CD4-positive, alpha-beta memory T cell (primary cell): ENCODE measurements at regions not wholly inside any gene's neighbourhood (a gene's known extent, or its start where the extent isn't known, plus 50 kb on each side); places are given as distances from the start of the nearest gene placed in this dataset.

Source experiments
- CTCF ChIA-PET: fragments of 350-600 bp; sonication (Branson Sonifier 250); formaldehyde crosslinking; loops from one replicate; lab custom pipeline; 2021; ENCODE audit warnings: inconsistent platforms; ENCODE audit not compliant: partially characterized antibody; lab: Charles Lee
- POLR2A ChIA-PET: fragments of 350-600 bp; sonication (Branson Sonifier 250); formaldehyde crosslinking; loops from one replicate; lab custom pipeline; 2021; ENCODE audit not compliant: partially characterized antibody; lab: Charles Lee
- DNase-seq, 5 donors: peaks; one replicate each; pipeline versions ENCODE4 v3.0.0 to v3.0.0-alpha.2; 2020 to 2022; ENCODE audit warnings: mixed read lengths in 1 of 5
- H3K27ac ChIP-seq: one replicate; pipeline ENCODE4 v1.7.0; 2013; ENCODE audit warnings: low read depth, low read length
- H3K27me3 ChIP-seq: 2 replicates; pipeline ENCODE4 v1.7.0; 2013; ENCODE audit warnings: mild to moderate bottlenecking, low read length, moderate library complexity; ENCODE audit not compliant: insufficient read depth
- H3K36me3 ChIP-seq: 2 replicates; pipeline ENCODE4 v1.7.0; 2013; ENCODE audit warnings: mild to moderate bottlenecking, low read length, moderate library complexity; ENCODE audit not compliant: insufficient read depth
- H3K4me1 ChIP-seq: 2 replicates; pipeline ENCODE4 v1.7.0; 2013; ENCODE audit warnings: mild to moderate bottlenecking, low read length, moderate library complexity; ENCODE audit not compliant: insufficient read depth
- H3K4me3 ChIP-seq, 2 donors: one replicate each; pipeline ENCODE4 v1.7.0; 2013; ENCODE audit warnings: low read length in 2 of 2, mild to moderate bottlenecking in 1 of 2
- H3K9me3 ChIP-seq, 2 donors: one replicate each; pipeline ENCODE4 v1.7.0; 2013; ENCODE audit warnings: low read length in 2 of 2, control low read depth in 1 of 2; ENCODE audit not compliant: control insufficient read depth in 1 of 2
- H3K27ac Mint-ChIP-seq, 7 donors: one replicate each; pipeline ENCODE4 v1.8.0; 2020 to 2021; ENCODE audit warnings: mixed read lengths in 7 of 7, mild to moderate bottlenecking in 6 of 7, inconsistent platforms in 3 of 7, moderate library complexity in 3 of 7
- H3K27me3 Mint-ChIP-seq, 2 donors: one replicate each; pipeline ENCODE4 v1.8.0; 2020 to 2021; ENCODE audit warnings: mixed read lengths in 2 of 2
- H3K36me3 Mint-ChIP-seq, 2 donors: one replicate each; pipeline ENCODE4 v1.8.0; 2020 to 2021; ENCODE audit warnings: mixed read lengths in 2 of 2, inconsistent platforms in 1 of 2, mild to moderate bottlenecking in 1 of 2
- H3K4me1 Mint-ChIP-seq, 4 donors: one replicate each; pipeline ENCODE4 v1.8.0; 2020 to 2021; ENCODE audit warnings: mixed read lengths in 4 of 4, mild to moderate bottlenecking in 1 of 4
- H3K4me3 Mint-ChIP-seq, 8 donors: one replicate each; pipeline ENCODE4 v1.8.0; 2020 to 2021; ENCODE audit warnings: mixed read lengths in 8 of 8, mild to moderate bottlenecking in 7 of 8, moderate library complexity in 6 of 8, inconsistent platforms in 3 of 8
- H3K9me3 Mint-ChIP-seq, 8 donors: one replicate each; pipeline ENCODE4 v1.8.0; 2020 to 2021; ENCODE audit warnings: mixed read lengths in 8 of 8, mild to moderate bottlenecking in 5 of 8, inconsistent platforms in 3 of 8, moderate library complexity in 1 of 8
- intact Hi-C: fragments of 100-400 bp; cut with micrococcal nuclease; formaldehyde crosslinking; loops from one replicate; pipeline ENCODE4 v1.15.1; 2023

DNA sequence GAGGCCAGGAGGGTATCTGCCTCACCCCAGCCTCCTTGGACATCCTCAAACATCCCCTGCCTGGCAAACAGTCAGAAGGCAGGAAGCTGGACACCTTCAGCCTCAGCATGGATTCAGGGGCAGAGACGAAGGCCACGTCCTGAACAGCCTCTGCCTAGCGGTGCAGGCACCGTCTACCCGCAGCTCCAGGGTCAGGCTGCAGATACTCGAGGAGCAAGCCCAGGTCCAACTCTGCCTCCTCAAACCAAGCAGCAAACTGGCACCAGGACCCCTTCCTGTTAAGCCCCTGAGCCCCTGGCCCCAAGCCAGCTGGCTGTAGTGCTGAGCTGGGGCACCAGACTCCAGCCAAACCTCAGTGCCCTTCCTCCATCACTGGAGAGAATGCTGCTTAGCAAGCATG is 494.7 kb downstream of the NPHP4 start:
- no peak for DNase-seq
- peaks cover 0 to 5% (median 0%) of the 10 kb centered on the region in 8 donors for H3K9me3 Mint-ChIP-seq
- H3K4me3 Mint-ChIP-seq: no peak overlapping the region
- no peaks in the 10 kb centered on the region for H3K27me3 ChIP-seq
- H3K4me1 ChIP-seq: no peaks in the 10 kb centered on the region
- H3K36me3 Mint-ChIP-seq: no peaks in the 10 kb centered on the region
- intact Hi-C loops: no loop called here
- CTCF ChIA-PET: no interaction called here
- H3K36me3 ChIP-seq: no peaks in the 10 kb centered on the region
- H3K9me3 ChIP-seq: no peaks in the 10 kb centered on the region
- POLR2A ChIA-PET: no interaction called here
- no peak overlapping the region for H3K27ac Mint-ChIP-seq
- H3K4me1 Mint-ChIP-seq: no peaks in the 10 kb centered on the region
- peaks cover 6 to 10% of the 10 kb centered on the region in 2 donors for H3K27me3 Mint-ChIP-seq
- H3K4me3 ChIP-seq: no peak overlapping the region
- no peak overlapping the region for H3K27ac ChIP-seq

DNA sequence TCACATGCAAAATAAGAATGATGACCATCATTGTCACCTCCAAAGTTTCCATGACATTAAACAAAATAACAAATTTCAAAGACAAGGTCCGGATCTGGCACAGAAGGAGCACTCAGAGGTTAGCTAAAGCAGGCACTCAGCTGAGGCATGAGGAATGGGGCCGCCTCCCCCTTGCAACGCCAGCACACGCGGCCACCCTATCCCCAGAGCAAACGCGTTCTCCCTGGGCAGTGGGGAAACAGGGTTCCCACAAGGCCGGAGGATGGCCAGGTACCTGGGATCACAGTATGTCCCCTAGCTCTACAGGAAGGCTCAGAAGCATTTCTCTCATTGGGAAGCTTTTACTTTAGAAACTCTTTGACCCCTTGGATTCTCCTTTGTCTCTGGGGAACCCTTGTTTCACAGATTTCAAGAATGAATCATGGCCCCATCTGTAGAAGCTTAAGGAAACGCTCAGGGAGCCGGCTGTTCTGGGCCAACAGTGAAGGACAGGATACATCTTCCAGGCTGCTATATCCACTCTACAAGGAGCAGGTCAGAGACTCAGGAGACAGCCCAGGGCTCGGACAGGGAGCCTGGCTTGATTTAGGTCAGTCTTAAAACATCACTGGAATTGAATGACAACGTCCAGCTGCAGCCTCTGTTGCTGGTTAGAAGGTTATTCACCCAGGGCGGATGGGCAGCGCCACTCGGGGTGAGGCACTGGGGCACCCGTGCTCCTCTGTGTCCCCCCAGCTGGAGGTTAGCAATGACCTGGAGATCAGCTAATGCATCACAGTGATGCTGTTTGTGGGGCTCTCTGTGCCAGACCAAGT is 496.4 kb downstream of the NPHP4 start:
- Mint-ChIP-seq H3K27me3 (peaks cover 3 to 10% of the 10 kb centered on the region in 2 donors), H3K27ac (no peak overlapping the region), H3K36me3 (no peaks in the 10 kb centered on the region), H3K9me3 (peaks cover 0 to 5% (median 0%) of the 10 kb centered on the region in 8 donors), H3K4me1 (no peaks in the 10 kb centered on the region), H3K4me3 (no peak overlapping the region)
- no peak for DNase-seq
- ChIA-PET CTCF (interaction anchor here (1.6 to 1.9 kb wide), 2 partner anchors 14 to 19 kb away, joined by 4 to 6 read pairs; no protein-coding TSS in a partner anchor), POLR2A (no interaction called here)
- intact Hi-C loops: no loop called here
- H3K9me3 ChIP-seq: no peaks in the 10 kb centered on the region
- H3K4me1 ChIP-seq: no peaks in the 10 kb centered on the region
- no peak overlapping the region for H3K4me3 ChIP-seq
- H3K27me3 ChIP-seq: no peaks in the 10 kb centered on the region
- H3K36me3 ChIP-seq: no peaks in the 10 kb centered on the region
- H3K27ac ChIP-seq: no peak overlapping the region

DNA sequence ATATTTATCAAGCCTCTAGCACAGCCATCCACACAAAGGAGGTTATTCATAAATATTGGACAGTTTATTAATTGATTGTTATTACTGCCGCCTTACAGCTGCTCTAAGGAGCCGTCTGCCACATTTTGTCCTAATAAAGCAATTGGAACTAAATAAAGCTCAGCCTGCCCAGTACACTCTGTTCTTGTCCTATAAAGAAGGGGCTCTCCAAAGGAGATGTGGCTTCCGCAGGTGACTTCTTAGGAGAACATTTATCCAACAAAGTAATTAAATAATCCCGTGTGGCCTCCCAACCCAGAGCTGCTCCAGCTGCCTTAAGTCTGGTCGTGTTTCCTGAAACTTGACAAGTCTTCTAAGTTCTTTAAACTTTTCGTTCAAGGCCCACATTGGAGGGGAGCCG is 497.7 kb downstream of the NPHP4 start:
- Mint-ChIP-seq H3K27me3 (peaks cover 6 to 10% of the 10 kb centered on the region in 2 donors), H3K4me3 (no peak overlapping the region), H3K36me3 (no peaks in the 10 kb centered on the region), H3K4me1 (no peaks in the 10 kb centered on the region), H3K27ac (no peak overlapping the region), H3K9me3 (peaks cover 0 to 5% (median 0%) of the 10 kb centered on the region in 8 donors)
- H3K9me3 ChIP-seq: no peaks in the 10 kb centered on the region
- ChIA-PET CTCF (no interaction called here), POLR2A (no interaction called here)
- no peaks in the 10 kb centered on the region for H3K36me3 ChIP-seq
- H3K27me3 ChIP-seq: no peaks in the 10 kb centered on the region
- no peaks in the 10 kb centered on the region for H3K4me1 ChIP-seq
- H3K4me3 ChIP-seq: no peak overlapping the region
- no peak overlapping the region for H3K27ac ChIP-seq
- intact Hi-C loops: no loop called here
- DNase-seq: no peak

DNA sequence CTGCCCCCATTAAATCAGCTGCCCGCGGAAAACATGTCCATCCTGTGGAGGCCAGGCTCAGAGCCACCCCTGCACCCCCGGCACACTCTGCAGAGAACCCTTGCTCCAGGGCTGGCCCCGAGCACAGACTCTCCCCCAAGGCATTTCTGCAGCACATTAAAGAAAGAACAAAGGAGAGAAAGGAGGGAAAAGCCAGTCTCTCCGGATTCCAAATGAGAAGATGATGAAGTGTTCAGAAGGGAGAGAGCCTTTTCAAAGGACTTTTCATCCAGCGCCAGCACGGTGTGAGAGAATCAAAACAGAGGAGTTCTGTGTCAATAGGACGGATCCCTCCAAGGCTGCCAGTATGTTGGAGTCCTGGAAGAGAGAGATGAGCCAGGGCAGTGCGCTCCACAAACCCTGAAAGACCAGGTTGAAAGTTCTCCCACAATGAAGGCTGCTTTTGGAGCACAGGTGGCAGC is 498.3 kb downstream of the NPHP4 start:
- no peak for DNase-seq
- ChIA-PET POLR2A (no interaction called here), CTCF (interaction anchor here (1.1 kb wide), 1 partner anchor 16 kb away, joined by 4 read pairs; no protein-coding TSS in a partner anchor)
- H3K27ac Mint-ChIP-seq: no peak overlapping the region
- no peaks in the 10 kb centered on the region for H3K36me3 ChIP-seq
- H3K4me1 Mint-ChIP-seq: peaks cover 0 to 1% (median 0%) of the 10 kb centered on the region in 4 donors
- H3K4me3 Mint-ChIP-seq: no peak overlapping the region
- no peak overlapping the region for H3K27ac ChIP-seq
- peaks cover 6 to 10% of the 10 kb centered on the region in 2 donors for H3K27me3 Mint-ChIP-seq
- no peaks in the 10 kb centered on the region for H3K27me3 ChIP-seq
- no peaks in the 10 kb centered on the region for H3K9me3 ChIP-seq
- no peaks in the 10 kb centered on the region for H3K36me3 Mint-ChIP-seq
- intact Hi-C loops: no loop called here
- peaks cover 0 to 5% (median 0%) of the 10 kb centered on the region in 8 donors for H3K9me3 Mint-ChIP-seq
- no peaks in the 10 kb centered on the region for H3K4me1 ChIP-seq
- H3K4me3 ChIP-seq: no peak overlapping the region

DNA sequence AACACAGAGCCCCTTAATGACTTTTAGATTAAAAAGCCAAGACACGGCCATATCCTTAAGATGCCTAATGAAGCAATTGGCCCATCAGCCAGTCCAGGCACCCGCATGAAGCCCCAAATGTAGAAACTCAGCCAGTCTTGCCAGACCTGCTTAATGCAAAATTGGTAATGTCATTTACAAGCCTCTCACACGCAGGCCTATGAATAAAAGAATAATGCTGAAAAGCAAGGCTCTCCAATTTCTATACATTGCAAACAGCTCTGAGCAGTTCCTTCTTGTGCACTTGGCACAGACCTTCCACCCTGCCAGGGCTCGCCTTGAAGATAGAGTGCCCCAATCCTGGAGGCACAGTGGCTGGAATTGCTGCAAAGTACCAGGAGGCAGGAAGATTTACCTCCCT is 498.9 kb downstream of the NPHP4 start:
- H3K27ac ChIP-seq: no peak overlapping the region
- Mint-ChIP-seq H3K27ac (no peak overlapping the region), H3K9me3 (peaks cover 0 to 5% (median 0%) of the 10 kb centered on the region in 8 donors), H3K4me3 (no peak overlapping the region), H3K4me1 (peaks cover 0 to 2% (median 0%) of the 10 kb centered on the region in 4 donors), H3K36me3 (no peaks in the 10 kb centered on the region), H3K27me3 (peaks cover 6 to 10% of the 10 kb centered on the region in 2 donors)
- DNase-seq: no peak
- H3K36me3 ChIP-seq: no peaks in the 10 kb centered on the region
- POLR2A ChIA-PET: no interaction called here
- H3K27me3 ChIP-seq: no peaks in the 10 kb centered on the region
- H3K4me3 ChIP-seq: no peak overlapping the region
- no peaks in the 10 kb centered on the region for H3K4me1 ChIP-seq
- H3K9me3 ChIP-seq: no peaks in the 10 kb centered on the region
- CTCF ChIA-PET: interaction anchor here (0.7 to 1.1 kb wide), 2 partner anchors 17 to 1468 kb away, joined by 3 to 4 read pairs; no protein-coding TSS in a partner anchor
- intact Hi-C loops: no loop called here

DNA sequence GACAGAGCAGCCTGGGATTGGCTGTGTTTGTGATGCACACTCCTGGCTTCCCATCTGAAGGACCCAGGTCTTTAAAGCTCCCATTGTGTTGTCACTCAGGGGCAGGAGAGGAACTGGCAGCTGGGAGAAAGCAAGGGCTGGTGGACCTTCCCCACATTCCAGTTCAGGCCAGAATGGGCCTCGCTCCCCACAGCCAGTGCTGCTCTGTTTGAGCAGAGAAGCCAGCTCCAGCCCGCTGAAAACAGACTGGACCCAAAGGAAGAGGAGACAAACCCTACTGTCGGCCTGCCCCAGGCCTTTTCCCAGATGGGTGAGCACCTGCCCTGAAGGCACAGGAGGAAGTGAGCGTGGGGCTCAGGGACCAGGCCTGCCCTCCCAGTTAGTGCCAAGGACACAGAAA is 499.4 kb downstream of the NPHP4 start:
- Histone ChIP-seq H3K4me3 (no peak overlapping the region), H3K27me3 (no peaks in the 10 kb centered on the region), H3K9me3 (no peaks in the 10 kb centered on the region), H3K27ac (no peak overlapping the region), H3K4me1 (no peaks in the 10 kb centered on the region), H3K36me3 (no peaks in the 10 kb centered on the region)
- Mint-ChIP-seq H3K27me3 (peaks cover 6 to 10% of the 10 kb centered on the region in 2 donors), H3K4me1 (peaks cover 0 to 2% (median 0%) of the 10 kb centered on the region in 4 donors), H3K9me3 (peaks cover 0 to 5% (median 0%) of the 10 kb centered on the region in 8 donors), H3K4me3 (no peak overlapping the region), H3K36me3 (no peaks in the 10 kb centered on the region), H3K27ac (no peak overlapping the region)
- intact Hi-C loops: no loop called here
- ChIA-PET CTCF (interaction anchor here (0.7 to 1.1 kb wide), 2 partner anchors 17 to 1467 kb away, joined by 3 to 4 read pairs; no protein-coding TSS in a partner anchor), POLR2A (no interaction called here)
- no peak for DNase-seq

DNA sequence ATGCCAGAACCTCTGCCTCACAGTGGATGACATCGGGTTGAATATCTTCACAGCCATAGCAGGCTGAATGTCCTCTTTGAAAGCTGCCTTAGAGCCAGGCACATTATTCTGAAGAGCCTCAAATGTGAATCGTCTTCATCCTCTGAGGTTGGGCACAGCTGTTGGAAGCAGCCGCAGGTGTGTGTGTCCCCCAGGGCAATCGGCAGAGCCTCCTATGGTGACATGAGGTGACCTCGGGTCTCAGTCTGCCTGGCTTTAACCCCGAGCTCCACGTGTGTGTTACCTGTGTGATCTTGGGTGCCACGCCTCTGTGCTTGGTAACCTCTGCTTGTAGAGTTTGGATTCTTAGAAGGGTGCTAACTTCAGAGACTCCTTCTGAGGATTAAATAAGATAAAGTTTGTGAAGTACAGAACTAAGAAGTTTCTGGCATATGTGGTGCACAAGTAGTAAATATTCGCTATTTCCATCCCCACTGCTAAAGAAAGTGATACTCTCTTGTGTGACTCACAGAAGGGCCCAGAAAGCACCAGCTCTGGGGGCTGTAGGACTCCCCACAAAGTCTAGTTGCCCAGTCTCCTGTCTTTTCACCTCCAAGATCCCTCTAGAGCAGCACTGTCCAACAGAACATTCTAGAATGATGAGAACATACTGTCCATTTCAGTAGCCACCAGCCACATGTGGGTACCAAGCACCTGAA is 500.9 kb downstream of the NPHP4 start:
- H3K27me3 Mint-ChIP-seq: peaks cover 6 to 8% of the 10 kb centered on the region in 2 donors
- CTCF ChIA-PET: interaction anchor here (0.6 to 1.0 kb wide), 2 partner anchors 22 to 23 kb away, joined by 3 read pairs; no protein-coding TSS in a partner anchor

More for the DNA sequence above, 500.9 kb downstream of the NPHP4 start:
- no peak for DNase-seq
- Histone ChIP-seq H3K9me3 (no peaks in the 10 kb centered on the region), H3K4me1 (no peaks in the 10 kb centered on the region), H3K27me3 (no peaks in the 10 kb centered on the region), H3K4me3 (no peak overlapping the region), H3K36me3 (no peaks in the 10 kb centered on the region), H3K27ac (no peak overlapping the region)
- Mint-ChIP-seq H3K27ac (no peak overlapping the region), H3K36me3 (no peaks in the 10 kb centered on the region), H3K4me1 (peaks cover 0 to 2% (median 0%) of the 10 kb centered on the region in 4 donors), H3K4me3 (no peak overlapping the region), H3K9me3 (no peaks in the 10 kb centered on the region)
- POLR2A ChIA-PET: no interaction called here
- intact Hi-C loops: no loop called here
